ENCODE measurements at regions not wholly inside any gene's neighbourhood (a gene's known extent, or its start where the extent isn't known, plus 50 kb on each side); places are given as distances from the start of the nearest gene placed in this dataset.

DNA sequence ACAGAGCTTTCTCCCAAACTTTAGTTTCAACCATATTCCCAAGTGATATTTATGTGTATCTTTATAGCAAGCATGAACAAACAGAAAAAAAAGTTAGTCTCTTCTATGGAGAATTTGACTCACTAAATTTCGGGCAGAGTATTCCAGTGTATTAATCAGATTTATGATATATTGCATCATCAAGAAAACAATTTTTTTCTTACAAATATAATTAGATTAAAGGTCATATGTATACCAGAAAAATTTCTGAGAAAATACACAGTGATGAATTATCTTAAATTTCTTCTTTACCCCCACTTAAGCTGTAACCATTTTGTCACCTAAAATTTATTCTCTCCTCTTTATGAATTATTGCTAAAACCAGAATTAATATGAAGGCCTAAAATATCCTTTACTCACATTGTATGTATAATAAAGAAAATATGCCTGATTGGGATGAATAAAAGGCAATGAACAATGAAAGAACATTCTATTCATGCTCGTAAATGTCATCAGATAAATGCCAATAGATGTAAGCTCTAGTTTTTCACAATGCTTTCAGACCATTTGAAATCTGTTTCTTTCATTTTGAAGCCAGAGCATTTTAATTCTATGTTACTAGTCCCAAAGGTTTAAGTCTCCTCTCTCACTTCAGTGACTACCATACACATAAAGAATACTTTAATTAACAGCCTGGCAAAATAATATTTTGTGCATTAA is 192.1 kb downstream of the HGF start:
- no peak for TF ChIP-seq KLF10 (tag by site-specific recombination; IDR thresholded peaks at IDR 0.05)
- no peak for TF ChIP-seq ZFP41 (tag by site-specific recombination; IDR thresholded peaks at IDR 0.05; ENCODE audit: borderline replicate concordance)
- TF ChIP-seq, protein P1, sequence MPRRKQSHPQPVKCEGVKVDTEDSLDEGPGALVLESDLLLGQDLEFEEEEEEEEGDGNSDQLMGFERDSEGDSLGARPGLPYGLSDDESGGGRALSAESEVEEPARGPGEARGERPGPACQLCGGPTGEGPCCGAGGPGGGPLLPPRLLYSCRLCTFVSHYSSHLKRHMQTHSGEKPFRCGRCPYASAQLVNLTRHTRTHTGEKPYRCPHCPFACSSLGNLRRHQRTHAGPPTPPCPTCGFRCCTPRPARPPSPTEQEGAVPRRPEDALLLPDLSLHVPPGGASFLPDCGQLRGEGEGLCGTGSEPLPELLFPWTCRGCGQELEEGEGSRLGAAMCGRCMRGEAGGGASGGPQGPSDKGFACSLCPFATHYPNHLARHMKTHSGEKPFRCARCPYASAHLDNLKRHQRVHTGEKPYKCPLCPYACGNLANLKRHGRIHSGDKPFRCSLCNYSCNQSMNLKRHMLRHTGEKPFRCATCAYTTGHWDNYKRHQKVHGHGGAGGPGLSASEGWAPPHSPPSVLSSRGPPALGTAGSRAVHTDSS (tag by site-specific recombination; IDR thresholded peaks at IDR 0.05) = no peak
- TF ChIP-seq, protein P2, sequence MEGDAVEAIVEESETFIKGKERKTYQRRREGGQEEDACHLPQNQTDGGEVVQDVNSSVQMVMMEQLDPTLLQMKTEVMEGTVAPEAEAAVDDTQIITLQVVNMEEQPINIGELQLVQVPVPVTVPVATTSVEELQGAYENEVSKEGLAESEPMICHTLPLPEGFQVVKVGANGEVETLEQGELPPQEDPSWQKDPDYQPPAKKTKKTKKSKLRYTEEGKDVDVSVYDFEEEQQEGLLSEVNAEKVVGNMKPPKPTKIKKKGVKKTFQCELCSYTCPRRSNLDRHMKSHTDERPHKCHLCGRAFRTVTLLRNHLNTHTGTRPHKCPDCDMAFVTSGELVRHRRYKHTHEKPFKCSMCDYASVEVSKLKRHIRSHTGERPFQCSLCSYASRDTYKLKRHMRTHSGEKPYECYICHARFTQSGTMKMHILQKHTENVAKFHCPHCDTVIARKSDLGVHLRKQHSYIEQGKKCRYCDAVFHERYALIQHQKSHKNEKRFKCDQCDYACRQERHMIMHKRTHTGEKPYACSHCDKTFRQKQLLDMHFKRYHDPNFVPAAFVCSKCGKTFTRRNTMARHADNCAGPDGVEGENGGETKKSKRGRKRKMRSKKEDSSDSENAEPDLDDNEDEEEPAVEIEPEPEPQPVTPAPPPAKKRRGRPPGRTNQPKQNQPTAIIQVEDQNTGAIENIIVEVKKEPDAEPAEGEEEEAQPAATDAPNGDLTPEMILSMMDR (tag by site-specific recombination; IDR thresholded peaks at IDR 0.05) = no peak
- no peak for TF ChIP-seq ZNF501 (tag by site-specific recombination; IDR thresholded peaks at IDR 0.05)
- no peak for TF ChIP-seq GLIS2 (tag by site-specific recombination; IDR thresholded peaks at IDR 0.05)
- no peak for TF ChIP-seq TCF7L2 (IDR thresholded peaks at IDR 0.05; ENCODE audit: borderline replicate concordance, low read depth, low read length)
- no peak for TF ChIP-seq ZBTB8A (tag by site-specific recombination; IDR thresholded peaks at IDR 0.05)
- no peak for TF ChIP-seq ZNF140 (tag by site-specific recombination; IDR thresholded peaks at IDR 0.05)
- TF ChIP-seq YY2 (tag by site-specific recombination; IDR thresholded peaks at IDR 0.05) = no peak
- TF ChIP-seq ZNF677 (tag by site-specific recombination; IDR thresholded peaks at IDR 0.05) = no peak
